ENCODE measurements at regions not wholly inside any gene's neighbourhood (a gene's known extent, or its start where the extent isn't known, plus 50 kb on each side); places are given as distances from the start of the nearest gene placed in this dataset.
"Not testable (repeated sequence)": the region's sequence is repeated elsewhere in the genome, so short reads cannot be mapped to it uniquely, and the experiment has no call there.

DNA sequence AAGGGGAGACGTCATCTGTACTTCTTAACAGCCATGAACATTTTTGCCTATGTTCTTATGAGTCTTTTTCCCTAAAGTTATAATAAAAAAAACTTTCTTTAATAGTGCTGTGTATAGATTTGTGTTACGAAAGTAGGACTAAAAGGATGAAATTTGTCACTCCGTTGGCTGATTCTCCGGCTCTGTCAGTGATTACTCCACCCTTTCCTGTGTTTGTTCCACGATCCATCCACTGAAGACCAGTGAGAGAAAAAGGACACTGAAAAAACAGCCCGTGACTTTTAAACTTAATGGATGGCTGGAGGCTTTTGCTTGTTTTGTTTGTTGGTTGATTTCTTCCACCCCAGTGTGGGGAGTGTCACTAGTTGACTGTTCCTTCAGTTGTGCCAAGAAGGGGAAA lies 232.0 kb upstream of the NOX3 start:
- in situ Hi-C loops (cut with MboI; ENCODE audit: low pct_unique_long_range_greater_than_20kb, low sequenced_read_pairs): no loop called here

GRCh38 chr6:155684416-155685196 lies 229.0 kb upstream of the NOX3 start:
- DNase-seq: no peak
- in situ Hi-C loops (cut with MboI; ENCODE audit: low pct_unique_long_range_greater_than_20kb, low sequenced_read_pairs): no loop called here

More for the DNA sequence above, 232.0 kb upstream of the NOX3 start:
- no peak for DNase-seq

DNA sequence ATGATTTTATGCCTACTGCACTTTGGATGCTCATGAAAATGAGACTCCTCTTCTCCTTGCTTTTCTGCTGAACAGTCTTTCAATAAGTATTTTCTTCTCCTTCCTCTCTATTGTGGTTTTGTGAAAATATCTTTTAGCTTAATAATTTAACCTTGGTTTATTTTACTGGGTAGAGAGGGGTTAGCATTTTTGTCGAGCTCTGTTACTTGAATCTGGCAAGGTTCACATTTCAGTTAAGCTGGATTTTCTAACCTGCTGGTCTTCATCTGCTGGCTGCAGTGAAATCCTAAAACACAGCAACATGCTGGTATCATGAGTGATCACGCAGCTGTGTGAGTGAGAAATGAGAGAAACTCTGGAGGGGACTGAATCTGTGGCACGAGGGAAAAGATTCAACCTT lies 222.7 kb upstream of the NOX3 start:
- DNase-seq: no peak
- in situ Hi-C loops (cut with MboI; ENCODE audit: low pct_unique_long_range_greater_than_20kb, low sequenced_read_pairs): no loop called here

- no peak for DNase-seq
- in situ Hi-C loops (cut with MboI; ENCODE audit: low pct_unique_long_range_greater_than_20kb, low sequenced_read_pairs): no loop called here
Measured at GRCh38 chr6:155676346-155676745, 220.7 kb upstream of the NOX3 start.

GRCh38 chr6:155670655-155671054 lies 215.0 kb upstream of the NOX3 start:
- in situ Hi-C loops (cut with MboI; ENCODE audit: low pct_unique_long_range_greater_than_20kb, low sequenced_read_pairs): no loop called here
- no peak for DNase-seq

DNA sequence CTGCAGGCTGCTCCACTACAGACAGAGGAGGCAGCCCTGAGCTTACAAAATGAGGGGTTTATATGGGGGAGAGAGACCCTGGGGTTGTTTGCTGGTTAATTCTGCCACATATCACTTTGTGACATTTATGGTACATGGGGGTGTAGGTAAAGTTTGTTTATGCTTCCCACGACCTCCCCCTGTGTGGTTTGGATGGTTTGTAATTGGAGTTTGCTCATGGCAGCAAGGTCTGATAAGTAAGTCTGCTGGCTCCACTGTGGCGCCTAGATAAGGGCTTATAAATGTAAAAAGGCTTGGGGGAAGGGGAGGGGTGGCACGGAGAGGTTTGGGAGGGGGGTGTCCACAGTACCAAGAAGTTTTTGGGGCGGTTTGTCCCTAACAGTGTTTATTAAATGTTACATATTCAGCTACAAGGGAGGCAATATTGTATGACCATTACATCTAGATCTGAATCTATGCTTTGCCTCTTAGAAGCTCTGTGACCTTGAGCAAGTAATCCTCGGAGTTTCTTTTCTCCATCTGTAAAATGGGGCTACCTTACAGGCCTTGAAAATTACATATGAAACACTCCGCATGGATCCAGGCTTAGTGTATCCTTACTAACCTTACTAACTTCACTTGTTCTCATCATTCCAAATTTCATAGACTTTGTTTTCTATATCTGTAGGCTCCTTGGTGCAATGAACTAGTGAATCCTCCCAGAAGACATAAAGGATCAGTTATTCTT lies 204.8 kb upstream of the NOX3 start:
- DNase-seq: no peak

GRCh38 chr6:155656024-155656423 lies 200.4 kb upstream of the NOX3 start:
- no peak for DNase-seq
- in situ Hi-C loops (cut with MboI; ENCODE audit: low pct_unique_long_range_greater_than_20kb, low sequenced_read_pairs): no loop called here

More for the DNA sequence above, 204.8 kb upstream of the NOX3 start:
- in situ Hi-C loops (cut with MboI; ENCODE audit: low pct_unique_long_range_greater_than_20kb, low sequenced_read_pairs): no loop called here

GRCh38 chr6:155654474-155654873 lies 198.8 kb upstream of the NOX3 start:
- in situ Hi-C loops (cut with MboI; ENCODE audit: low pct_unique_long_range_greater_than_20kb, low sequenced_read_pairs): no loop called here

DNA sequence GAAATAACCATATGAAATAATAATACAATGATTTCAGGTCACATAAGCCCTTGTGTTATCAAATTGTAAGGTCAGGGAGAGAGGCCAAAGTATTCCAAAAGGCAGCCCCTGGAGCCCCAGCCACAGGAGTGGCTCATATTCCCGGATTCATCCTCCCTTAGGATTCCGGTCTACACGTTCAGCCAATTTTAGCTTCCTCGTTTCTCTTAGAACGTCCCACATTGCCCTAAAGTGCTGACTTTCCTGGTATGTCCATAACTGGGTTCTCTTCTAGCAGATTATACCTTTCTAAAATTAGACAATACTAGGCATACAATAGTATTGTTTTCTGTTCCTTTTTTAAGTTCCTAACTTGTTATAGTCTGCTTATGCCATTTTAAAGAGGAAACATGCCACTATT lies 192.7 kb upstream of the NOX3 start:
- in situ Hi-C loops (cut with MboI; ENCODE audit: low pct_unique_long_range_greater_than_20kb, low sequenced_read_pairs): no loop called here
- DNase-seq: no peak

More at GRCh38 chr6:155654474-155654873, 198.8 kb upstream of the NOX3 start:
- DNase-seq: no peak

- no peak for DNase-seq
- in situ Hi-C loops (cut with MboI; ENCODE audit: low pct_unique_long_range_greater_than_20kb, low sequenced_read_pairs): no loop called here
Measured at GRCh38 chr6:155647354-155647753, 191.7 kb upstream of the NOX3 start.

- in situ Hi-C loops (cut with MboI; ENCODE audit: low pct_unique_long_range_greater_than_20kb, low sequenced_read_pairs): no loop called here
- no peak for DNase-seq
Measured at GRCh38 chr6:155646443-155646842, 190.8 kb upstream of the NOX3 start.

GRCh38 chr6:155645325-155645724 lies 189.7 kb upstream of the NOX3 start:
- in situ Hi-C loops (cut with MboI; ENCODE audit: low pct_unique_long_range_greater_than_20kb, low sequenced_read_pairs): no loop called here
- no peak for DNase-seq

DNA sequence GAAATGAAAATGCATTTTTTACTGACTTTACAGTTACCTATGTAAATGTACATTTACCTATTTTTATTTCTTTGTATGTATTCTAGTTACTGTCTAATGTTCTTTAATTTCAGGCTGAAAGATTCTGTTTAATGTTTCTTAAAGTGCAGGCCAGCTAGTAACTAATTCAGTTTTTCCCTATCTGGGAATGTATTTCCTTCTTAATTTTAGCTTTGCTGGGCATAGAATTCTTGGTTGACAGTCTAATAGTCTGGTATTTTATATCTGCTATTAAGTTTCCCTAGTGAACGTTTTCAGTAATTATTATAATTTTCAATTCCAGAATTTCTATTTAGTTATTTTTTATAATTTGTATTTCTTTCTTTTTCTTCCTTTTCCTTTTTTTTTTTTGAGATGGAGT lies 186.0 kb upstream of the NOX3 start:
- in situ Hi-C loops (cut with MboI; ENCODE audit: low pct_unique_long_range_greater_than_20kb, low sequenced_read_pairs): no loop called here
- no peak for DNase-seq

DNA sequence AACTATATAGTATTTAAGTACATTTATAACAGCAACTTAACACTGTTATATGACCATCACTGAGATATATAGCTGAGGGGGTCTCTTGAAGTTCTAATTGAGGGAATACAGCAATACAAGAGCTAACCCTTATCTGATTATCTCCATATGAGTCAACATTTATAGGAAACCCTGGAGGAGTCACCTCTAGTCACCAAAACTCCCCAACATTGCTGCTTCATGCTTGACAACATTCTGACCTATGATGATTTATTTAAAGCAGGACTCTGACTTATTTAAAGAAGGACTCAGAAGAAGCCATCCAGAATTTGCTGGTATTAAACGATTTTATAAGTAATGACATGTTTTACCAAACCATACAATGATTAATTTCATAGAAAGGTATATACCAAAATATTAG lies 182.6 kb upstream of the NOX3 start:
- in situ Hi-C loops (cut with MboI; ENCODE audit: low pct_unique_long_range_greater_than_20kb, low sequenced_read_pairs): no loop called here
- no peak for DNase-seq

DNA sequence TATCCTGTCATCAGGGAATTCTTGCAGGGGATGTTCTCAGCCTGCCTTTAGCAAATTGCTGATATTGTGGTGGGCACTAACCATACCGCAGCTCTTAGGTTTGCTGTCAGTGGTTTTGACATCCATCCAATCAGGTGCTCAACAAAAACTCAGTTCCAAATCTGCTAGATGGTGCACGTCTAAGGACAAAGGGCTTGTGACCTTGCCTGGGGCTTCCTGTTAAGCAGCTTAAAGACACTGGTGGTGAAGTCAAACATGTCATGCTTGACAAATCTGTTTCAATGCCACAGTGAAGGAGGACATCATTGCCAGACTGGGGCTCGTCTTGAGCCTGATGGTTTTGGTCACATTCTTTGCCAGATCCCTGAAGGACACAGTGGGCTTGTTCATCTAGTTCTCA lies 179.8 kb upstream of the NOX3 start:
- in situ Hi-C loops (cut with MboI; ENCODE audit: low pct_unique_long_range_greater_than_20kb, low sequenced_read_pairs): no loop called here
- no peak for DNase-seq

- no peak for DNase-seq
- in situ Hi-C loops (cut with MboI; ENCODE audit: low pct_unique_long_range_greater_than_20kb, low sequenced_read_pairs): no loop called here
Measured at GRCh38 chr6:155630085-155630484, 174.4 kb upstream of the NOX3 start.

DNA sequence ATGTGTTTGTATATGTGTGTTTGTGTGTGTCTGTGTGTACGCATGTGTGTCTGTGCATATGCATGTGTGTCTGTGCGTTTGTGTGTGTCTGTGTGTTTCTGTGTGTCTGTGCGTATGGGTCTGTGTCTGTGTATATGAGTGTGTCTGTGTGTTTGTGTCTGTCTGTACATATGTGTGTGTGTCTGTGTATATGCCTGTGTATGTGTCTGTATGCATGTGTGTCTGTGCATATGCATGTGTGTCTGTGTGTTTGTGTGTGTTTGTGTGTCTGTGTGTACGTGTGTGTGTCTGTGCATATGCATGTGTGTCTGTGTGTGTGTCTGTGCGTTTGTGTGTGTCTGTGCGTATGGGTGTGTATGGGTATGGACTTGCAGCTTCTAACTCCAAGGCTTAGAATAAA lies 174.0 kb upstream of the NOX3 start:
- DNase-seq: no peak
- in situ Hi-C loops (cut with MboI; ENCODE audit: low pct_unique_long_range_greater_than_20kb, low sequenced_read_pairs): no loop called here

DNA sequence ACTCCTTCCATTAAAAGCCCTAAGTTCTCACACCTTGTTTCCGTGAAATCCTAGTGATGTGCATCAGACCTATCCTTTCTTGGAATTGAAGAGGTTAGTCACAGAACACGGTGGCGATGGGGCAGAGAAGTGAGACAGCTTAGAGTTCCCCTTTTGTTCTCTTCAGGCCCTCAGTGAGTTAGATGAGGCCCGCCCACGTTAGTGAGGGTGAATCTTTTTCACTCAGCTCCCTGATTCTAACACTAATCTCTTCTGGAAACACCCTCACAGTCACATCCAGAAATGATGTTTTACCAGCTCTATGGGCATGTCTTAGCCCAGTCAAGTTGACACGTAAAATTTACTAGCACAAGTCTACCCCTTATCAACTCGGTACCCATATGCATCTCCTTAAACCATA lies 172.7 kb upstream of the NOX3 start:
- no peak for DNase-seq
- in situ Hi-C loops (cut with MboI; ENCODE audit: low pct_unique_long_range_greater_than_20kb, low sequenced_read_pairs): no loop called here

DNA sequence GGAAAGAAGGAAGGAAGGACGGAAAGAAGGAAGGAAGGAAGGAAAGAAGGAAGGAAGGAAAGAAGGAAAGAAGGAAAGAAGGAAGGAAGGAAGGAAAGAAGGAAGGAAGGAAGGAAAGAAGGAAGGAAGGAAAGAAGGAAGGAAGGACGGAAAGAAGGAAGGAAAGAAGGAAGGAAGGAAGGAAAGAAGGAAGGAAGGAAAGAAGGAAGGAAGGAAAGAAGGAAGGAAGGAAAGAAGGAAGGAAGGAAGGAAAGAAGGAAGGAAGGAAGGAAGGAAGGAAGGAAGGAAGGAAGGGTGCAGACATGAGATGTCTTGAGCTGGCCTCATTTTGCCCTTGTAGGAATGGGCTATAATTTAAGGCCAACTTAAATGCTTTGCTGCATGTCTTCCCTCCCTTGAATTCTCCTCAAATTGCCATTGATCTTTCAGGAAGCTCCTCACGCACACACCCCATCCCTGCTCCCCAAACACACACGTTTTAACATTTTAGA lies 172.1 kb upstream of the NOX3 start:
- in situ Hi-C loops (cut with MboI; ENCODE audit: low pct_unique_long_range_greater_than_20kb, low sequenced_read_pairs); DNase-seq: not testable (repeated sequence)

GRCh38 chr6:155623450-155624178 lies 168.0 kb upstream of the NOX3 start:
- in situ Hi-C loops (cut with MboI; ENCODE audit: low pct_unique_long_range_greater_than_20kb, low sequenced_read_pairs): no loop called here
- no peak for DNase-seq

All from KBM-7 (cell line).